HepG2 (cell line): ENCODE measurements at regions not wholly inside any gene's neighbourhood (a gene's known extent, or its start where the extent isn't known, plus 50 kb on each side); places are given as distances from the start of the nearest gene placed in this dataset.

Source experiments
- ATAC-seq: fragments of 200-7000 bp; cut with Tn5 transposase; 3 replicates; pipeline ENCODE4 v1.9.1; 2020; ENCODE audit warnings: mild to moderate bottlenecking, moderate library complexity
- BruUV-seq: library from RNA; stranded (reverse); fragments of 400-500 nt; replicated peaks from 2 replicates; lab custom pipeline; 2021; lab: Mats Ljungman, UMichigan
- CTCF ChIA-PET: fragments of 300-600 bp; formaldehyde crosslinking; extraction: SDS; loops from one replicate; lab custom pipeline; 2021; ENCODE audit warnings: low total read pairs, inconsistent platforms, low intra/inter-chr PET ratio; lab: Yijun Ruan, JAX
- POLR2A ChIA-PET: fragments of 350-600 bp; sonication (Branson Sonifier 250); formaldehyde crosslinking; loops from one replicate; lab custom pipeline; 2020; ENCODE audit warnings: antibody characterized with exemption, inconsistent platforms; lab: Yijun Ruan, JAX
- DNase-seq: peaks from one replicate; pipeline ENCODE4 v3.0.0-alpha.2; 2015; ENCODE audit warnings: low spot score
- FAIRE-seq: peaks from 3 replicates; lab custom pipeline; 2011; peaks lifted over from hg19 to GRCh38; lab: Jason Lieb, UNC
- H2AFZ ChIP-seq: one replicate; pipeline ENCODE4 v1.6.1; 2011; ENCODE audit warnings: low read length, inconsistent platforms
- H3K27ac ChIP-seq: fragments of 300-600 bp; 3 replicates; pipeline ENCODE4 v1.8.0; 2011; ENCODE audit warnings: mixed run types, mild to moderate bottlenecking, mixed read lengths, low read length, inconsistent platforms; ENCODE audit not compliant: insufficient read depth; ENCODE audit errors: extremely low read length
- H3K27me3 ChIP-seq, 2 experiments: fragments of 200-600 bp in 1 of 2; 2 replicates in 1 of 2; 3 replicates in 1 of 2; pipeline versions ENCODE4 v1.6.0 to v1.8.0; 2011; ENCODE audit warnings: low read length in 2 of 2, mild to moderate bottlenecking in 2 of 2, moderate library complexity in 2 of 2, inconsistent platforms in 1 of 2; ENCODE audit not compliant: insufficient read depth in 2 of 2, control insufficient read depth in 1 of 2
- H3K36me3 ChIP-seq, 2 experiments: fragments of 200-600 bp in 1 of 2; replicated peaks in 1 of 2; 2 replicates in 1 of 2; 3 replicates in 1 of 2; pipeline versions ENCODE4 v1.5.1 to v1.8.0; 2011; ENCODE audit warnings: low read length in 2 of 2, inconsistent platforms in 1 of 2; ENCODE audit not compliant: insufficient read depth in 2 of 2, control insufficient read depth in 1 of 2
- H3K4me1 ChIP-seq: 2 replicates; pipeline ENCODE4 v1.5.1; 2012; ENCODE audit warnings: low read length, inconsistent platforms; ENCODE audit not compliant: insufficient read depth
- H3K4me2 ChIP-seq: 2 replicates; pipeline ENCODE4 v1.6.0; 2011; ENCODE audit warnings: low read depth, low read length, inconsistent platforms
- H3K4me3 ChIP-seq, 3 experiments: fragments of 200-600 bp in 1 of 3; sonication (generic), shearing (Covaris generic) in 1 of 3; replicated peaks in 1 of 3; 2 replicates each; pipeline ENCODE4 v1.5.1; 2011 to 2016; ENCODE audit warnings: low read length in 3 of 3, inconsistent platforms in 2 of 3, low read depth in 2 of 3, mild to moderate bottlenecking in 2 of 3, control low read depth in 1 of 3, mixed read lengths in 1 of 3; ENCODE audit not compliant: insufficient read depth in 1 of 3
- H3K79me2 ChIP-seq: one replicate; pipeline ENCODE4 v1.6.1; 2011; ENCODE audit warnings: low read length, inconsistent platforms; ENCODE audit not compliant: insufficient read depth
- H3K9ac ChIP-seq: 2 replicates; pipeline ENCODE4 v1.6.0; 2011; ENCODE audit warnings: mild to moderate bottlenecking, low read depth, low read length, inconsistent platforms; ENCODE audit not compliant: insufficient read depth
- H3K9me3 ChIP-seq: 2 replicates; pipeline ENCODE4 v1.5.1; 2012; ENCODE audit warnings: mild to moderate bottlenecking, low read length
- H4K20me1 ChIP-seq: 2 replicates; pipeline ENCODE4 v1.6.0; 2011; ENCODE audit warnings: inconsistent platforms, mild to moderate bottlenecking, low read length, moderate library complexity; ENCODE audit not compliant: insufficient read depth
- AGO2 ChIP-seq: fragments of 200-400 bp; formaldehyde crosslinking; optimal IDR thresholded peaks from 2 replicates; pipeline ENCODE3; 2017; ENCODE audit warnings: mild to moderate bottlenecking, low read depth, low read length, moderate library complexity
- ASH2L ChIP-seq: fragments of 300-600, 200-600 bp; sonication (generic); IDR thresholded peaks from 2 replicates; pipeline ENCODE4 v1.7.0; 2017; ENCODE audit warnings: low read depth, mild to moderate bottlenecking, moderate library complexity, mixed read lengths, low read length; ENCODE audit not compliant: insufficient read length
- ATF7 ChIP-seq, 2 experiments: fragments of 450-650 bp in 1 of 2; sonication (generic) in 1 of 2; formaldehyde crosslinking in 1 of 2; IDR thresholded peaks; 2 replicates each; pipeline versions ENCODE4 v1.4.0 to v1.6.1; 2016 to 2020; ENCODE audit warnings: antibody characterized with exemption in 1 of 2, mild to moderate bottlenecking in 1 of 2, missing genetic modification reagents in 1 of 2
- GFI1 ChIP-seq: sonication (generic); formaldehyde crosslinking; IDR thresholded peaks from 2 replicates; pipeline ENCODE4 v1.5.0; 2020; ENCODE audit warnings: missing genetic modification reagents, mild to moderate bottlenecking, borderline replicate concordance
- RBM22 ChIP-seq: fragments of 200-400 bp; formaldehyde crosslinking; optimal IDR thresholded peaks from 2 replicates; pipeline ENCODE3; 2017; ENCODE audit warnings: mild to moderate bottlenecking, low read length, moderate library complexity
- SCMH1 ChIP-seq: sonication (generic); formaldehyde crosslinking; IDR thresholded peaks from 2 replicates; pipeline ENCODE4 v1.9.0; 2021; ENCODE audit warnings: missing genetic modification reagents, mild to moderate bottlenecking, borderline replicate concordance
- SNAI1 ChIP-seq: sonication (generic); formaldehyde crosslinking; IDR thresholded peaks from 2 replicates; pipeline ENCODE4 v1.5.0; 2020; ENCODE audit warnings: mild to moderate bottlenecking, missing genetic modification reagents, borderline replicate concordance
- ZFP36L2 ChIP-seq: sonication (generic); formaldehyde crosslinking; IDR thresholded peaks from 2 replicates; pipeline ENCODE4 v1.4.0; 2020; ENCODE audit warnings: missing genetic modification reagents
- WGBS: methylation state at CpG from one replicate; pipeline ENCODE4 v1.1.6; 2017; ENCODE audit warnings: low lambda C conversion rate; 5-methylcytosine and 5-hydroxymethylcytosine counted together
- in situ Hi-C: cut with HindIII; loops from 2 replicates; pipeline ENCODE4 v1.10.0; 2017; ENCODE audit warnings: low pct_unique_long_range_greater_than_20kb; ENCODE audit not compliant: extremely low pct_ligation_motif_present
- intact Hi-C: fragments of 100-400 bp; cut with micrococcal nuclease; formaldehyde crosslinking; loops from one replicate; pipeline ENCODE4 v1.10.0; 2022; ENCODE audit not compliant: unreplicated experiment
- TF ChIP-seq, protein P1 (sequence below): IDR thresholded peaks from 2 replicates; pipeline ENCODE4 v1.6.1; 2016
- TF ChIP-seq, protein P2 (sequence below): sonication (generic); formaldehyde crosslinking; IDR thresholded peaks from 2 replicates; pipeline ENCODE4 v1.4.0; 2020; ENCODE audit warnings: missing genetic modification reagents
- TF ChIP-seq, protein P3 (sequence below): sonication (generic); formaldehyde crosslinking; IDR thresholded peaks from 2 replicates; pipeline ENCODE4 v1.4.0; 2020; ENCODE audit warnings: missing genetic modification reagents
- TF ChIP-seq, protein P4 (sequence below): IDR thresholded peaks from 2 replicates; pipeline ENCODE4 v1.4.0; 2020; ENCODE audit warnings: mild to moderate bottlenecking, missing genetic modification reagents

DNA sequence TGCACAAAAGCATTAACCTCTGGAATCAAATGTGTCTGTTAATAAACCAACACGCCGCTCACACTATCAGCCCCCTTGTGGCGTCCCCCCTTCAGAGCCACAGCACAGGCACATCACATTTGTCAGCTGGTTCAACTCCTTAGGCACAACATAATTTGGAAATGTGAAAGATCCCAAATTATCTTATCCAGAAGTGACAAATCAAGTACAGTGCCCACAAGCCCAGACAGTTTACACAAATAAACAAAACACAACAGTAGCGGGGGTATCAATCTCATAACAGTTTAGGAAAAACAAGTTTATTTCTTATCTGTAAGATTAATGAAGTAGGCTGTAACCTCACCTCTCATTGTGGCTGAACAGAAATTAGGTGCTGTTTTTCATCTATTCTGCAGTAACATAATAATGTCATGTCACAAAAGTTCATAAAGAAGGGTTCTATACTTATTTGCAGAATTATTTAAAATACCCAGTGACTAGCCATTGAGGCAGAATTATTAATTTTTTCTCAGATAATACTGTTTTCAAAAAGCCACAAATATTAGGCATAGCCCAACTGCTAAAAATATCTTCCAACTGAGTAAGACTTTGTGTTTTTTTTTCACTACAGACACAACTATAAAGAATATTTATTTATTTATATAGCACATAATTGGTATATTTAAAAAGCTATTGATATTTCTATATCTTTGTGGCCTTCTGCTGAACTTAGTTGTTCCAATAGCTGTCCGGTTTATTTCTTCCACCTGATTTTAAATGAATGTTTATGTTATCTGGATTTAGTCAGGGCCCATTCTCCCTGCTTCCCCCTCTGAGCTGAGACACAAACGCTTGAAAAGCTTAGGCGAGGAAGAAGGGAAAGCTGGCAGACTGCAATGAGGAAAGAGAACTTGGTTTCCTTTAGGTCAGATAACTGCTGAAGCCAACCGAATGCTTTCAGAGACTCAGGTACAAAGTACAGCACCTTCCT is 214.7 kb downstream of the QDPR start (continued):
- no peak for TF ChIP-seq ATF7 (IDR thresholded peaks at IDR 0.05)
- TF ChIP-seq ATF7 (CRISPR knock-in tag; IDR thresholded peaks at IDR 0.05) = no peak

DNA sequence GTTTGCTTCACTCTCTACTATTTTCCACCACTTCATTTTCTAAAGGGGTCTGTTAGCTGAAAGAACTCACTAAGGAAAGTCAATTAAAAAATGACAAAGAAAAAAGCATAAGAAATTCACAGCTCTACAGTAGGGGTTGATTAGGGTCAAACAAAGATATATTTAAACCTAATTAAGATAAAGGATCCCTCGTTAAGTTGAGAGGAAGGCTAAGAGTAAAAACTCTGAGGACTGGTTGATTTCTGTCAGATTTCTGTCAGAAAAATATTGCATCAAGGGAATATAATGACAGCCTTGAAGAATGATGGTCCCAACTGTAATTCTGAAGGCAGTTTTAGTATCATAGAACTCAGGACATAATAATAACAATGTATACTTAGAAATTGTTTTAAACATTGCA is 218.0 kb downstream of the QDPR start:
- H3K79me2 ChIP-seq = no peaks in the 10 kb centered on the region
- H3K36me3 ChIP-seq = no peaks in the 10 kb centered on the region
- no peaks in the 10 kb centered on the region for H4K20me1 ChIP-seq
- H3K4me3 ChIP-seq = no peak overlapping the region
- no TSS peak for BruUV-seq
- POLR2A ChIA-PET = no interaction called here
- in situ Hi-C loops = no loop called here
- no peaks in the 10 kb centered on the region; a peak in 1 of 5 replicates for H3K27me3 ChIP-seq
- H3K4me2 ChIP-seq = no peak overlapping the region
- TF ChIP-seq ZFP36L2 (CRISPR knock-in tag) (no peak), ASH2L (no peak), AGO2 (no peak), SCMH1 (CRISPR knock-in tag) (no peak), GFI1 (CRISPR knock-in tag) (no peak), SNAI1 (no peak), RBM22 (no peak)
- TF ChIP-seq, protein P1, sequence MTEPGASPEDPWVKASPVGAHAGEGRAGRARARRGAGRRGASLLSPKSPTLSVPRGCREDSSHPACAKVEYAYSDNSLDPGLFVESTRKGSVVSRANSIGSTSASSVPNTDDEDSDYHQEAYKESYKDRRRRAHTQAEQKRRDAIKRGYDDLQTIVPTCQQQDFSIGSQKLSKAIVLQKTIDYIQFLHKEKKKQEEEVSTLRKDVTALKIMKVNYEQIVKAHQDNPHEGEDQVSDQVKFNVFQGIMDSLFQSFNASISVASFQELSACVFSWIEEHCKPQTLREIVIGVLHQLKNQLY = no peak
- TF ChIP-seq, protein P2, sequence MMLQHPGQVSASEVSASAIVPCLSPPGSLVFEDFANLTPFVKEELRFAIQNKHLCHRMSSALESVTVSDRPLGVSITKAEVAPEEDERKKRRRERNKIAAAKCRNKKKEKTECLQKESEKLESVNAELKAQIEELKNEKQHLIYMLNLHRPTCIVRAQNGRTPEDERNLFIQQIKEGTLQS (CRISPR knock-in tag) = no peak
- TF ChIP-seq, protein P3, sequence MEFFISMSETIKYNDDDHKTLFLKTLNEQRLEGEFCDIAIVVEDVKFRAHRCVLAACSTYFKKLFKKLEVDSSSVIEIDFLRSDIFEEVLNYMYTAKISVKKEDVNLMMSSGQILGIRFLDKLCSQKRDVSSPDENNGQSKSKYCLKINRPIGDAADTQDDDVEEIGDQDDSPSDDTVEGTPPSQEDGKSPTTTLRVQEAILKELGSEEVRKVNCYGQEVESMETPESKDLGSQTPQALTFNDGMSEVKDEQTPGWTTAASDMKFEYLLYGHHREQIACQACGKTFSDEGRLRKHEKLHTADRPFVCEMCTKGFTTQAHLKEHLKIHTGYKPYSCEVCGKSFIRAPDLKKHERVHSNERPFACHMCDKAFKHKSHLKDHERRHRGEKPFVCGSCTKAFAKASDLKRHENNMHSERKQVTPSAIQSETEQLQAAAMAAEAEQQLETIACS (CRISPR knock-in tag) = no peak
- TF ChIP-seq, protein P4, sequence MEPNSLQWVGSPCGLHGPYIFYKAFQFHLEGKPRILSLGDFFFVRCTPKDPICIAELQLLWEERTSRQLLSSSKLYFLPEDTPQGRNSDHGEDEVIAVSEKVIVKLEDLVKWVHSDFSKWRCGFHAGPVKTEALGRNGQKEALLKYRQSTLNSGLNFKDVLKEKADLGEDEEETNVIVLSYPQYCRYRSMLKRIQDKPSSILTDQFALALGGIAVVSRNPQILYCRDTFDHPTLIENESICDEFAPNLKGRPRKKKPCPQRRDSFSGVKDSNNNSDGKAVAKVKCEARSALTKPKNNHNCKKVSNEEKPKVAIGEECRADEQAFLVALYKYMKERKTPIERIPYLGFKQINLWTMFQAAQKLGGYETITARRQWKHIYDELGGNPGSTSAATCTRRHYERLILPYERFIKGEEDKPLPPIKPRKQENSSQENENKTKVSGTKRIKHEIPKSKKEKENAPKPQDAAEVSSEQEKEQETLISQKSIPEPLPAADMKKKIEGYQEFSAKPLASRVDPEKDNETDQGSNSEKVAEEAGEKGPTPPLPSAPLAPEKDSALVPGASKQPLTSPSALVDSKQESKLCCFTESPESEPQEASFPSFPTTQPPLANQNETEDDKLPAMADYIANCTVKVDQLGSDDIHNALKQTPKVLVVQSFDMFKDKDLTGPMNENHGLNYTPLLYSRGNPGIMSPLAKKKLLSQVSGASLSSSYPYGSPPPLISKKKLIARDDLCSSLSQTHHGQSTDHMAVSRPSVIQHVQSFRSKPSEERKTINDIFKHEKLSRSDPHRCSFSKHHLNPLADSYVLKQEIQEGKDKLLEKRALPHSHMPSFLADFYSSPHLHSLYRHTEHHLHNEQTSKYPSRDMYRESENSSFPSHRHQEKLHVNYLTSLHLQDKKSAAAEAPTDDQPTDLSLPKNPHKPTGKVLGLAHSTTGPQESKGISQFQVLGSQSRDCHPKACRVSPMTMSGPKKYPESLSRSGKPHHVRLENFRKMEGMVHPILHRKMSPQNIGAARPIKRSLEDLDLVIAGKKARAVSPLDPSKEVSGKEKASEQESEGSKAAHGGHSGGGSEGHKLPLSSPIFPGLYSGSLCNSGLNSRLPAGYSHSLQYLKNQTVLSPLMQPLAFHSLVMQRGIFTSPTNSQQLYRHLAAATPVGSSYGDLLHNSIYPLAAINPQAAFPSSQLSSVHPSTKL (CRISPR knock-in tag) = no peak
- TF ChIP-seq, all 625 proteins: peak for 0
- CTCF ChIA-PET = no interaction called here
- Histone ChIP-seq H3K9ac (no peak overlapping the region), H3K4me1 (no peaks in the 10 kb centered on the region), H2AFZ (no peak overlapping the region), H3K27ac (no peak overlapping the region), H3K9me3 (no peaks in the 10 kb centered on the region)
- FAIRE-seq (no peak), DNase-seq (no peak), ATAC-seq (no peak)
- WGBS = 2% methylated on average over 1 of the region's 1 CpG
- intact Hi-C loops = no loop called here
